GM12891 (cell line): ENCODE measurements at regions not wholly inside any gene's neighbourhood (a gene's known extent, or its start where the extent isn't known, plus 50 kb on each side); places are given as distances from the start of the nearest gene placed in this dataset.

Experiments used
- DNase-seq: peaks from one replicate; pipeline ENCODE4 v3.0.0; 2011; ENCODE audit warnings: low spot score; ENCODE audit not compliant: insufficient read length
- FAIRE-seq: peaks from 2 replicates; lab custom pipeline; 2011; peaks lifted over from hg19 to GRCh38; lab: Jason Lieb, UNC
- PAX5 ChIP-seq: IDR thresholded peaks from 2 replicates; pipeline ENCODE4 v1.6.1; 2011; ENCODE audit warnings: low read length, moderate library complexity, mild to moderate bottlenecking; ENCODE audit not compliant: insufficient read depth, severe bottlenecking
- POLR2A ChIP-seq: IDR thresholded peaks from 2 replicates; pipeline ENCODE4 v1.6.1; 2011; ENCODE audit warnings: low read depth, low read length, control low read depth
- POLR2AphosphoS5 ChIP-seq: IDR thresholded peaks from 2 replicates; pipeline ENCODE4 v1.6.1; 2011; ENCODE audit warnings: low read depth, low read length, control low read depth
- POU2F2 ChIP-seq: IDR thresholded peaks from 2 replicates; pipeline ENCODE4 v1.6.1; 2011; ENCODE audit warnings: low read depth, mild to moderate bottlenecking, control low read depth, low read length, moderate library complexity
- SPI1 ChIP-seq: IDR thresholded peaks from 2 replicates; pipeline ENCODE4 v1.6.1; 2011; ENCODE audit warnings: low read depth, low read length, control low read depth
- TAF1 ChIP-seq: IDR thresholded peaks from 2 replicates; pipeline ENCODE4 v1.6.1; 2011; ENCODE audit warnings: low read depth, low read length, control low read depth

GRCh38 chr9:91047993-91048607, 246.5 kb downstream of the SYK start:
- no peak for TF ChIP-seq SPI1
- TF ChIP-seq PAX5, result no peak
- TF ChIP-seq POLR2AphosphoS5, result no peak
- TF ChIP-seq POLR2A, result no peak
- TF ChIP-seq POU2F2, result no peak
- TF ChIP-seq TAF1, result no peak
- DNase-seq (no peak), FAIRE-seq (no peak)

- DNase-seq (no peak), FAIRE-seq (no peak)
- TF ChIP-seq SPI1, result no peak
- TF ChIP-seq POLR2AphosphoS5, result no peak
- TF ChIP-seq POU2F2, result no peak
Measured at GRCh38 chr9:91048749-91049148, 247.1 kb downstream of the SYK start.

DNA sequence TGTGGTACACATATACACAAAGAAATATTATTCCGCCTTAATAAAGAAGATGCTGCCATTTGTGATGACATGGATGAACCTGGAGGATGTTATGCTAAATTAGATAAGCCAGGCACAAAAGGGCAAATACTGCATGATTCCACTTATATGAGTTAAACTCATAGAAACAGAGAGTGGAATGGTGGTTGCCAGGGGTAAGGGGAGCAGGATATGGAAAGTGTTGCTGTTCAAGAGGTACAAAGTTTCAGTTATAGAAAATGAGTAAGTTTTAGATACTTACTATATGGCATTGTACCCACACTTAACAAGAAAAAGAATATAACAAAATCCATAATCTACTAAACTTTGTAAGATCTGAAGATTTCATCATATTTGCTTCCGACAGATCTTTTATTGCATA, 252.2 kb downstream of the SYK start:
- no peak for FAIRE-seq

GRCh38 chr9:91055845-91056244, 254.2 kb downstream of the SYK start:
- no peak for DNase-seq
- TF ChIP-seq POLR2A (no peak), SPI1 (no peak), POLR2AphosphoS5 (no peak), POU2F2 (no peak), TAF1 (no peak), PAX5 (no peak)
- FAIRE-seq, result no peak

More for the DNA sequence above, 252.2 kb downstream of the SYK start:
- DNase-seq, result no peak
- TF ChIP-seq POLR2A, result no peak
- no peak for TF ChIP-seq TAF1
- no peak for TF ChIP-seq POLR2AphosphoS5
- TF ChIP-seq PAX5, result no peak

GRCh38 chr9:91056486-91056885, 254.9 kb downstream of the SYK start:
- DNase-seq, result no peak
- FAIRE-seq, result no peak

DNA sequence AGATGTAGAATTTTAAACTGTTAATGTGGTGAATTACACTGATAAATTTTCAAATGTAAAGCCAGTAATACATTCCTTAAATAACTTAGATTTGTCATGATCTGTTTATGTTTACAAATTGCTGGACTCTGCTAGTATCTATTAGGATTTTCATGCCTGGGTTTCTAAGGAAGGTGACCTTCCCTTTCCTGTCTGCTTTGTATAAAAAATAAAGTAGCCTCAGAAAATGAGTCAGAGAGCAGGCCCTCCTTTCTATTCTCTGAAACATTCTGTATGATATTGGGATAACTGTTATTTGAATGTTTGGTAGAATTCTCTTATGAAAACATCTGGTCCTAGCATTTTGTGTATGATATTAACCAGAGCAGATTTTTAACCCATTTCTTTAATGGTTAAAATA, 255.3 kb downstream of the SYK start:
- DNase-seq (no peak), FAIRE-seq (no peak)
- TF ChIP-seq POLR2A, result no peak
- no peak for TF ChIP-seq POLR2AphosphoS5
- TF ChIP-seq POU2F2, result no peak
- TF ChIP-seq SPI1, result no peak
- TF ChIP-seq PAX5, result no peak
- TF ChIP-seq TAF1, result no peak

More at GRCh38 chr9:91056486-91056885, 254.9 kb downstream of the SYK start:
- TF ChIP-seq SPI1, result peak; percentile 31; the same call in 1 of the 2 replicates
- TF ChIP-seq TAF1, result no peak

DNA sequence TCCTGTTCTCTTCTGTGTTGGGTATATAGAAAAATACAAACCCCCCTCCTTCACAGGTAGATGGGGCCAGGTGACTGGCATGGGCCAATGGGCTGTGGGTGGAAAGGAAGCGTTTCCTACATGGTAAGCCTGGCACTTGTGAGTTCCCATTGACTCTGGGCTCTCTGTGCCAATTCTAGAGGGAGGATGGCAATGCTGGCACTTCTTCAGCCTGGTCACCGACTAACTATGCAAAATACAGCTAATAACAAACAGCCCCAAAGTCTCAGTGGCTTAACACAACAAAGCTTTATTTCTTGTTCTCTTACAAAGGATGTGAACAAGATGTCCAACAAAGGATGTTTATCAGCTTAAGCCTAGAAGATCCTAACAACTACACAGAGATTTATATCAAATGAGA, 258.1 kb downstream of the SYK start:
- no peak for FAIRE-seq
- TF ChIP-seq TAF1, result no peak
- no peak for TF ChIP-seq POU2F2
- no peak for TF ChIP-seq POLR2AphosphoS5
- no peak for TF ChIP-seq PAX5
- TF ChIP-seq SPI1, result no peak
- no peak for TF ChIP-seq POLR2A
- no peak for DNase-seq

GRCh38 chr9:91060520-91061343, 259.1 kb downstream of the SYK start:
- FAIRE-seq (no peak), DNase-seq (no peak)
- TF ChIP-seq POLR2A, result no peak
- TF ChIP-seq POLR2AphosphoS5, result no peak
- TF ChIP-seq PAX5, result no peak
- no peak for TF ChIP-seq POU2F2
- TF ChIP-seq TAF1, result no peak

- no peak for FAIRE-seq
Measured at GRCh38 chr9:91061506-91061905, 259.9 kb downstream of the SYK start.

GRCh38 chr9:91062281-91062680, 260.7 kb downstream of the SYK start:
- DNase-seq (no peak), FAIRE-seq (no peak)
- TF ChIP-seq POLR2A, result no peak
- TF ChIP-seq TAF1, result no peak
- no peak for TF ChIP-seq POLR2AphosphoS5
- TF ChIP-seq SPI1, result no peak
- no peak for TF ChIP-seq POU2F2

More at GRCh38 chr9:91061506-91061905, 259.9 kb downstream of the SYK start:
- TF ChIP-seq PAX5, result no peak
- no peak for TF ChIP-seq SPI1
- no peak for TF ChIP-seq TAF1
- TF ChIP-seq POU2F2, result no peak
- no peak for TF ChIP-seq POLR2A
- TF ChIP-seq POLR2AphosphoS5, result no peak
- no peak for DNase-seq
